ENCODE measurements at regions not wholly inside any gene's neighbourhood (a gene's known extent, or its start where the extent isn't known, plus 50 kb on each side); places are given as distances from the start of the nearest gene placed in this dataset.

- no peak for TF ChIP-seq CTCF (IDR thresholded peaks at IDR 0.05; ENCODE audit: low read depth, low read length, missing control alignments)
- no peak for DNase-seq (ENCODE audit: low read depth)
- H3K4me3 ChIP-seq (ENCODE audit: low read depth, low read length) = no peak overlapping the region
These were observed 57.7 kb upstream of the PDE4B start for GRCh38 chr1:65734979-65735378.

GRCh38 chr1:65741993-65742392 is 50.7 kb upstream of the PDE4B start:
- no peak for TF ChIP-seq CTCF (IDR thresholded peaks at IDR 0.05; ENCODE audit: low read depth, low read length, missing control alignments)
- DNase-seq (ENCODE audit: low read depth) = no peak
- H3K4me3 ChIP-seq (ENCODE audit: low read depth, low read length) = no peak overlapping the region
